Esophagus mucosa (tissue), 1 donor: ENCODE measurements at regions not wholly inside any gene's neighbourhood (a gene's known extent, or its start where the extent isn't known, plus 50 kb on each side); places are given as distances from the start of the nearest gene placed in this dataset.
A peak's percentile ranks its signal among the peaks of the same experiment; 100 is the strongest.

ENCODE experiments used
- ATAC-seq: fragments of 200-7000 bp; cut with Tn5 transposase; one replicate; pipeline ENCODE4 v1.9.1; 2020
- donor health status: DM: yes; HTN: yes; CAD: no.

GRCh38 chr10:98332623-98333269 is 64.8 kb upstream of the LOXL4 start:
- no peak for ATAC-seq

- peak; percentile 44 for ATAC-seq
These were observed 63.9 kb upstream of the LOXL4 start for GRCh38 chr10:98331885-98332284.

DNA sequence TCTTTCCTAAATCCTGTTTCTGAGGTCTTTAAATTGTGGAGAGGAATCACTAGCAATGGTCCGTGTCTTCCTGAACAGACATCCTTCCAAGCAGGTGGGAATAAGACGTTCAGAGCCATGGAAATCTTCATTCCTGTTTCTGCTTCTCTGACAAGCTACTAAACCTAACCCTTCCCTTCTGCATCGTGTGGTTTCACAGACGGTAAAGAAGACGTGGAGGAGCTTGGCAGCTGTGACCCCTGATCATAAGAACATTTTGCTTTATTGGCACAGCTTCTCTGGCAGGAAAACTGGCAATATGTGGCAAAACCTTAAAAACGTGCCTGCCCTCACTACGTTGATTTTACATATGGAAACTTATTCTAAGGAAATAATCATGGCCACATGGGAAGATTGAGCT is 63.0 kb upstream of the LOXL4 start:
- no peak for ATAC-seq

DNA sequence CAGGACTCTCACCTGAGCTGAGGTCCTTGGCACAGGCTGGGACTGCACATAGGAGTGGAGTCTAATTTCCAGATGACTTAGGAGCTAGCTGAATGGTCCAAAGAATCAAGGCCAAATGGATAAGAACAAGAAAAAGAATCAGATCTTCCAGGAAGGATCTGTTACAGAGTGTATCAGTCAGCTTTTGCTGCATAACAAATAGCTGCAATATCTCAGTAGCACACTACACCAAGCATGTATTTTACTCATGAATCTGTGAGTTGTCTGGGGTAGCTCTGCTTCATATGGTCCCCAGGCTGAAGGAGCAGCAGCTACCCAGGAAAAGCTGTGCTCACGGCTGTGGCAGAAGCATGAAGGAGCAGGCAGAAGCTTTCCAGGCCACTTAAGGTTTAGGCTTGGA is 60.6 kb upstream of the LOXL4 start:
- ATAC-seq = no peak

- ATAC-seq = no peak
These were observed 60.2 kb upstream of the LOXL4 start for GRCh38 chr10:98328163-98328562.

DNA sequence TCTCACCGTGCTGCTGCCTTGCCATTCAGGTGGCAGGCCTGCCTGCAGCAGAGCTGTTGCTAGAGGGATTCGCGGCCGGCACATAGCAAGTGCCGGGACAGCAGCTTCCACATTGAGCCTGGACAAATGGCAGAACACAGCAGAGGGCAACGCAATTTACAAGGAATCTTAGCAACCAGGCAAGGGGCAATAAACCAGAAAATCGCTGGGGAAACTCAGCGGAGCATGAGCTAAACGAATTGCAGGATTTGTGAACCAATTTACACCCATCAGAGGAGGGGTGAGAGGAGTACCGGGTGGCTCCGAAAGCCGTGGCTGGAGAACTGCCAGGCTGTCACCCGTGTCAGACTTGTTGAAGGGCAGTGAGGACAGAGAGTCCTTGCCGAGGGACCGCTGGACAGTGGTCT is 58.6 kb upstream of the LOXL4 start:
- no peak for ATAC-seq

DNA sequence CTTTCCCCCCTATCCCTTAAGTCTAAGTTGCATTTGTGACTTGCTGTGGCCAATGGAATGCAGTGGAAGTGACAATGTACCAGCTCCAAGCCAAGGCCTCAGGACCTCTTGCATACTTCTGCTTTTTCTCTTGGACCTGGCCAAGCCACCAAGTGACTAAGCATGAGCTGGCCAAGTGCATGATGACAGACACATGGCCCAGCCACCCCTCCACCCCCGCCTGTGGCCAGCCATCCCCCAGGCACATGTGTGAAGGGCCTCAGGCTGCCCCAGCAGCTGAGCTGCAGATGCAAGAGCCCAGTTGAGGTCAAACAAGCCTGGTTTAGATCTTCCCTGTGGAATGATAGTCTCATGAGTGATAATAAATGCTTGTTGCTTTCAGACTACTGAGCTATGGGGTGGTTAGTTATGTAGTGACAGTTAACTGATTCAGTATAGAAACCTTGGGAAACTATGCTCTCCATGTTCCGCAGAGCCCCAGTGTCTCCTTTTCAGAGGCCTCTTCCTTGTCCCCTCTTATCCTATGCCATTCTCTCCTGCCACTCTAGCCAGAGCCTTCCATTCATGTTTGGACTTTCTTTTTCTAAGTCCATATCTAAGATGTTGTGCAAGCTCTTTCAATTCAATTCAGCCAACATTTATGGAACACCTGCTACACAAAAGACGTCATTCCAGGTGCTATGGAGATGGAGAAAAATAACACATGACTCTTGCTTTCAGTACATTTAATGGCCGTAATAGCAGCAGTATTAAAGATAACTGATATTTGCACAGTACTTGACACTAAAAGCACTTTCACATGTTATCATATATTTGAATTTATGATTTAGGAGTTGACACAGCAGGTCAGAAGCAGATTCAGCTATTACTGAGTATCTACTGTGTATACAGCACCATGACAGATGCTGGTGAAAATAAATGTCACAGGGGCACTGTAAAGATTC is 55.5 kb upstream of the LOXL4 start:
- ATAC-seq = peak; percentile 55

GRCh38 chr10:98321186-98321780 is 53.3 kb upstream of the LOXL4 start:
- no peak for ATAC-seq

DNA sequence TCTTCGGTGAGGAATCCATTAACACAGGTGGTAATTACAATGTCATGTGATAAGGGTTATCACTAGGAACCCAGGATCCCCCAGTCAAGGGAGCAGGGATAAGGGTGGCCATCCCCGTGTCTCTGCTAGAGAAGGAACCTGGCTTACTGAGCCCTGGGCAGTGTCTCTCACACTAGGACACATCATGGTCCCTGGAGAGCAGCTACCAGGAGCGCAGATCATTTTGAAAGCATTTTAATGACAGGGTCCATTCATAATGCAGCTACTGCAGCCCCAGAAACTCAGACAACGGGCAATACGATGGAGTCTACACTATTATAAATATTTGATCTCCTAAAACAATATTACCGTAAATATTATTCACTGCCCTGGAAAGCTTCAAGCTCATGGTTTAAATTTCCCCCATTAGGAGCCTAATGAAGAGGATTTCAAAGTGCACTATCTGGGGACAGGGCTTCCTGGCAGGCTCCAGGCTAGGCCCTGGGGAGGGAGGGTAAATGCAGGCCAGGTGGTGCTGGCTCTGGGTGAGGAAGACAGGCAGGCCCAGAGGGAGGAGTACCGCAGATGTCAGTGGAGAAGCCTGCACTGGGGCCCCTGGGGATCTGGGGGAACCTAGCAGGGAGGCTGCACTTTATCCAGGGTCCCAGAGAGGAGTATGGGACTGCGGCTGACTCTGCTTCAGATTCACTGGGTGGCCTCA is 52.6 kb upstream of the LOXL4 start:
- no peak for ATAC-seq

DNA sequence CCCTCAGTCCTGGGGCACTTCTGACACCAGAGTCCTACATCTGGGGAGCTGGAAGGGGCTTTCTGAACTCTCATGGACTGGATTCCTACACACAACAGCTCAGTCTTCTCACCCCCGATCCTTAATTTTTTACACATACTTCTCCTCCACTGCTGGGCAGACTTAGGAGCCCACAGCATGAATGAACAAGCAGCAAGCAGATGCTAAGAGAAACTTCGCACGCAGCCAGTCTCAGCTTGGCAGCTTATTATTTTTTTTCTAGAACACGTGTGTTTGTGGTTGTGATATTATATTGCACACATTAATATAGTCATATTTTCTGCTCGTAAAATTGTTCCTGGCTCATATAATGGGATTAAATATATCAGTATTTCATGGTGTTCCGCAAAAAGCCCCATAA is 50.9 kb upstream of the LOXL4 start:
- ATAC-seq = no peak
